ENCODE measurements at regions not wholly inside any gene's neighbourhood (a gene's known extent, or its start where the extent isn't known, plus 50 kb on each side); places are given as distances from the start of the nearest gene placed in this dataset.
"Not testable (repeated sequence)": the region's sequence is repeated elsewhere in the genome, so short reads cannot be mapped to it uniquely, and the experiment has no call there.

DNA sequence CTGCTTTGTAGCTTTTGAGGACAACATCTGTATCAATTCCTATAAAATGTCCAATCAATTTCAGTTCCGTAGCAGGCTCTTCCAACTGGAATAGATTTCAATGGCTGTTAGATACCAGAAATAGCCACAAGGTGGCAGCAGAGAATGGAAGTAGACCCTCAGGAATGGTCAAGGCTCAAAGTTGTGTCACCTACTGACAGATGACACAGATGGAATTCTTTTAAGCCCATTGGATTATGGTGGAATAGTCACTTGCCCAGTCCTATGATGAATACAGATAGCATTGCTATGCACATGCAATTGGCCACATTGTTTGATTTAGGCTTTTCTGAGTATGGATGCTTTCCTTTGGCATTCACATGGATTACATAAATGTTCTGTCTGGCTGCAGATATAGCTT, 130.4 kb upstream of the RADX start:
- no peak overlapping the region for H3K9ac ChIP-seq (ENCODE audit: insufficient read depth, low read length)

DNA sequence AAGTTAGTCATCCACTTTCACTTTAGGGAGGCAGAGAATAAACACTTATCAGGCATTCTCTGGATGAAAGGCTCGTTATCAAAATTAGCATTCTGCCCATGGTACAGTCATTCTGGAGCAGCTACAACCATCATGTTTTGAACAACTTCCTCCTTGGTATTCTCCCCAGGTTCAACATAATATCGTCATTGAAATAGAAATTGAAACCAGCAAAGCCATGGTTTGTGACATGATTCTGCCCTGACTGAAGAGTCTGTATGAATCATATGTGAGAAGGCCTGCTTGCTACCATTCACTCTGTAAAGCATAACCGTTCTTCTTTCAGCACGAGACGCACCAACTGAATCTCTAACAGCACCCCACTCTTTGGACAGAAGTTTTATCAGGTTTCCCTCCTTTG, 127.5 kb upstream of the RADX start:
- Histone ChIP-seq H3K9me3 (ENCODE audit: control insufficient read depth, insufficient read depth, low read depth, low read length) (no peaks in the 10 kb centered on the region), H2AFZ (ENCODE audit: low read length) (no peak overlapping the region), H3K36me3 (ENCODE audit: control insufficient read depth, insufficient read depth, low read length) (no peaks in the 10 kb centered on the region), H3K79me2 (ENCODE audit: control insufficient read depth, insufficient read depth, low read length) (no peaks in the 10 kb centered on the region), H3K4me2 (ENCODE audit: extremely low read depth, insufficient read depth, low read length) (no peak overlapping the region), H3K9ac (ENCODE audit: insufficient read depth, low read length) (no peak overlapping the region), H3K27ac (ENCODE audit: insufficient read depth, low read length) (no peak overlapping the region), H3K27me3 (ENCODE audit: control insufficient read depth, insufficient read depth, low read length) (no peaks in the 10 kb centered on the region), H3K4me1 (ENCODE audit: control insufficient read depth, extremely low read depth, insufficient read depth, low read length) (no peaks in the 10 kb centered on the region), H4K20me1 (ENCODE audit: control insufficient read depth, extremely low read depth, insufficient read depth, low read length) (no peaks in the 10 kb centered on the region), H3K4me3 (replicated peaks in 1 of 4; ENCODE audit: control extremely low read depth in 1 of 4, insufficient read depth in 1 of 4, low read depth in 3 of 4, low read length in 4 of 4) (no peak overlapping the region)
- TF ChIP-seq EZH2 (IDR thresholded peaks at IDR 0.05; ENCODE audit: low read length, missing control alignments), result no peak
- TF ChIP-seq, protein P1, sequence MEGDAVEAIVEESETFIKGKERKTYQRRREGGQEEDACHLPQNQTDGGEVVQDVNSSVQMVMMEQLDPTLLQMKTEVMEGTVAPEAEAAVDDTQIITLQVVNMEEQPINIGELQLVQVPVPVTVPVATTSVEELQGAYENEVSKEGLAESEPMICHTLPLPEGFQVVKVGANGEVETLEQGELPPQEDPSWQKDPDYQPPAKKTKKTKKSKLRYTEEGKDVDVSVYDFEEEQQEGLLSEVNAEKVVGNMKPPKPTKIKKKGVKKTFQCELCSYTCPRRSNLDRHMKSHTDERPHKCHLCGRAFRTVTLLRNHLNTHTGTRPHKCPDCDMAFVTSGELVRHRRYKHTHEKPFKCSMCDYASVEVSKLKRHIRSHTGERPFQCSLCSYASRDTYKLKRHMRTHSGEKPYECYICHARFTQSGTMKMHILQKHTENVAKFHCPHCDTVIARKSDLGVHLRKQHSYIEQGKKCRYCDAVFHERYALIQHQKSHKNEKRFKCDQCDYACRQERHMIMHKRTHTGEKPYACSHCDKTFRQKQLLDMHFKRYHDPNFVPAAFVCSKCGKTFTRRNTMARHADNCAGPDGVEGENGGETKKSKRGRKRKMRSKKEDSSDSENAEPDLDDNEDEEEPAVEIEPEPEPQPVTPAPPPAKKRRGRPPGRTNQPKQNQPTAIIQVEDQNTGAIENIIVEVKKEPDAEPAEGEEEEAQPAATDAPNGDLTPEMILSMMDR (conservative IDR thresholded peaks at IDR 0.05 in 1 of 2, IDR thresholded peaks at IDR 0.05 in 1 of 2; ENCODE audit: low read depth in 1 of 2, low read length in 2 of 2), result no peak
- DNase-seq (ENCODE audit: low read depth in 2 of 2), result no peak

More for the DNA sequence above, 130.4 kb upstream of the RADX start:
- Histone ChIP-seq H3K27me3 (ENCODE audit: control insufficient read depth, insufficient read depth, low read length) (no peaks in the 10 kb centered on the region), H3K4me2 (ENCODE audit: extremely low read depth, insufficient read depth, low read length) (no peak overlapping the region), H3K4me1 (ENCODE audit: control insufficient read depth, extremely low read depth, insufficient read depth, low read length) (no peaks in the 10 kb centered on the region), H3K9me3 (ENCODE audit: control insufficient read depth, insufficient read depth, low read depth, low read length) (no peaks in the 10 kb centered on the region), H4K20me1 (ENCODE audit: control insufficient read depth, extremely low read depth, insufficient read depth, low read length) (no peaks in the 10 kb centered on the region), H3K79me2 (ENCODE audit: control insufficient read depth, insufficient read depth, low read length) (no peaks in the 10 kb centered on the region), H3K4me3 (replicated peaks in 1 of 4; ENCODE audit: control extremely low read depth in 1 of 4, insufficient read depth in 1 of 4, low read depth in 3 of 4, low read length in 4 of 4) (no peak overlapping the region), H2AFZ (ENCODE audit: low read length) (no peak overlapping the region), H3K27ac (ENCODE audit: insufficient read depth, low read length) (no peak overlapping the region), H3K36me3 (ENCODE audit: control insufficient read depth, insufficient read depth, low read length) (no peaks in the 10 kb centered on the region)
- no peak for TF ChIP-seq EZH2 (IDR thresholded peaks at IDR 0.05; ENCODE audit: low read length, missing control alignments)
- TF ChIP-seq, protein P1 (conservative IDR thresholded peaks at IDR 0.05 in 1 of 2, IDR thresholded peaks at IDR 0.05 in 1 of 2; ENCODE audit: low read depth in 1 of 2, low read length in 2 of 2), result peak; percentile 56 to 59
- peak; percentile 28 to 46 for DNase-seq (ENCODE audit: low read depth in 2 of 2)

DNA sequence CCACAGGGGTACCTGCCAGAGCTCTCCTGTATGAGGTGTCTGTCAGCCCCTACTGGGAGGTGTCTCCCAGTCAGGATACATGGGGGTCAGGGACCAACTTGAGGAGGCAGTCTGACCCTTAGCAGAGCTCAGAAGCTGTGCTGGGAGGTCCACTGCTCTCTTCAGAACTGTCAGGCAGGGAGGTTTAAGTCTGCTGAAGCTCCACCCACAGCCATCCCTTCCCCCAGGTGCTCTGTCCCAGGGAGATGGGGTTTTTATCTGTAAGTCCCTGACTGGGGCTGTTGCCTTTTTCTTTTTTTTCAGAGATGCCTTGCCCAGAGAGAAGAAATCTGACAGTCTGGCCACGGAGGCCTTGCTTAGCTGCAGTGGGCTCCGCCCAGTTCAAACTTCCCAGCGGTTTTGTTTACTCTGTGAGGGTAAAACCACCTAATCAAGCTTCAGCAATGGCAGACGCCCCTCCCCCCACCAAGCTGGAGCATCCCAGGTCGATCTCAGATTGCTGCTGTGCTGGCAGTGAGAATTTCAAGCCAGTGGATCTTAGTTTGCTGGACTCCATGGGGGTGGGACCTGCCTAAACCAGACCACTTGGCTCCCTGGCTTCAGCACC, 118.5 kb upstream of the RADX start:
- H3K27me3 ChIP-seq (ENCODE audit: control insufficient read depth, insufficient read depth, low read length); H3K79me2 ChIP-seq (ENCODE audit: control insufficient read depth, insufficient read depth, low read length); H3K36me3 ChIP-seq (ENCODE audit: control insufficient read depth, insufficient read depth, low read length); H3K4me3 ChIP-seq (replicated peaks in 1 of 4; ENCODE audit: control extremely low read depth in 1 of 4, insufficient read depth in 1 of 4, low read depth in 3 of 4, low read length in 4 of 4); H3K9me3 ChIP-seq (ENCODE audit: control insufficient read depth, insufficient read depth, low read depth, low read length); H3K27ac ChIP-seq (ENCODE audit: insufficient read depth, low read length); H2AFZ ChIP-seq (ENCODE audit: low read length); H3K9ac ChIP-seq (ENCODE audit: insufficient read depth, low read length); H3K4me1 ChIP-seq (ENCODE audit: control insufficient read depth, extremely low read depth, insufficient read depth, low read length); DNase-seq (ENCODE audit: low read depth in 2 of 2); H3K4me2 ChIP-seq (ENCODE audit: extremely low read depth, insufficient read depth, low read length); H4K20me1 ChIP-seq (ENCODE audit: control insufficient read depth, extremely low read depth, insufficient read depth, low read length): not testable (repeated sequence)

Data from fibroblast of lung (primary cell).